Activated T-cell treated with anti-CD3 and anti-CD28 coated beads, Interleukin-2, amount 50 U/mL, for 72 hours (primary cell): ENCODE measurements at regions not wholly inside any gene's neighbourhood (a gene's known extent, or its start where the extent isn't known, plus 50 kb on each side); places are given as distances from the start of the nearest gene placed in this dataset.

Experiments
- ATAC-seq, 2 donors: fragments of 150-1000 bp; cut with Tn5 transposase; replicated peaks in 1 of 2; 2 replicates each; pipeline ENCODE4 v1.10.0; 2021; ENCODE audit warnings: moderate library complexity in 2 of 2, mild to moderate bottlenecking in 1 of 2
- DNase-seq, 2 donors: peaks; one replicate each; pipeline ENCODE4 v3.0.0; 2021 to 2022; ENCODE audit warnings: mixed read lengths in 1 of 2
- H3K27ac Mint-ChIP-seq: one replicate; pipeline ENCODE4 v1.8.0; 2022; ENCODE audit warnings: mild to moderate bottlenecking, moderate library complexity, mixed read lengths
- H3K27me3 Mint-ChIP-seq: one replicate; pipeline ENCODE4 v1.8.0; 2022; ENCODE audit warnings: low read depth, mixed read lengths
- H3K36me3 Mint-ChIP-seq, 2 donors: one replicate each; pipeline ENCODE4 v1.8.0; 2022; ENCODE audit warnings: mixed read lengths in 2 of 2, mild to moderate bottlenecking in 1 of 2; ENCODE audit not compliant: insufficient read depth in 2 of 2
- H3K4me1 Mint-ChIP-seq: one replicate; pipeline ENCODE4 v1.8.0; 2022; ENCODE audit warnings: low read depth, mixed read lengths
- H3K4me3 Mint-ChIP-seq, 2 donors: one replicate each; pipeline ENCODE4 v1.8.0; 2022; ENCODE audit warnings: mild to moderate bottlenecking in 2 of 2, mixed read lengths in 2 of 2, moderate library complexity in 2 of 2
- H3K9me3 Mint-ChIP-seq, 2 donors: one replicate each; pipeline ENCODE4 v1.8.0; 2022; ENCODE audit warnings: mixed read lengths in 2 of 2

- ATAC-seq (no peak), DNase-seq (no peak)
- Mint-ChIP-seq H3K27me3 (no peaks in the 10 kb centered on the region), H3K9me3 (peaks cover 2 to 9% of the 10 kb centered on the region in 2 donors), H3K4me1 (no peaks in the 10 kb centered on the region), H3K4me3 (no peak overlapping the region), H3K27ac (no peak overlapping the region), H3K36me3 (no peaks in the 10 kb centered on the region)
These were observed 746.5 kb downstream of the USP25 start for GRCh38 chr21:16476056-16476825.

GRCh38 chr21:16488042-16488441, 758.3 kb downstream of the USP25 start:
- H3K36me3 Mint-ChIP-seq: peaks cover 0 to 2% of the 10 kb centered on the region in 2 donors
- no peak for ATAC-seq
- no peaks in the 10 kb centered on the region for H3K4me1 Mint-ChIP-seq
- H3K9me3 Mint-ChIP-seq: peaks cover 2 to 6% of the 10 kb centered on the region in 2 donors
- no peak for DNase-seq
- H3K4me3 Mint-ChIP-seq: no peak overlapping the region
- no peak overlapping the region for H3K27ac Mint-ChIP-seq
- H3K27me3 Mint-ChIP-seq: no peaks in the 10 kb centered on the region

- Mint-ChIP-seq H3K4me3 (no peak overlapping the region), H3K9me3 (peaks cover 0 to 5% of the 10 kb centered on the region in 2 donors), H3K27ac (no peak overlapping the region), H3K36me3 (no peaks in the 10 kb centered on the region), H3K4me1 (no peaks in the 10 kb centered on the region), H3K27me3 (no peaks in the 10 kb centered on the region)
- ATAC-seq (no peak), DNase-seq (no peak)
These were observed 762.6 kb downstream of the USP25 start for GRCh38 chr21:16492356-16492755.

GRCh38 chr21:16492892-16493291, 763.1 kb downstream of the USP25 start:
- H3K4me3 Mint-ChIP-seq: no peak overlapping the region
- ATAC-seq: no peak
- H3K27ac Mint-ChIP-seq: no peak overlapping the region
- no peak for DNase-seq
- no peaks in the 10 kb centered on the region for H3K36me3 Mint-ChIP-seq
- H3K4me1 Mint-ChIP-seq: no peaks in the 10 kb centered on the region
- no peaks in the 10 kb centered on the region for H3K27me3 Mint-ChIP-seq
- peaks cover 0 to 5% of the 10 kb centered on the region in 2 donors for H3K9me3 Mint-ChIP-seq

GRCh38 chr21:16496609-16497008, 766.8 kb downstream of the USP25 start:
- Mint-ChIP-seq H3K27me3 (no peaks in the 10 kb centered on the region), H3K36me3 (no peaks in the 10 kb centered on the region), H3K4me3 (no peak overlapping the region), H3K9me3 (peaks cover 0 to 7% of the 10 kb centered on the region in 2 donors), H3K4me1 (no peaks in the 10 kb centered on the region), H3K27ac (no peak overlapping the region)
- DNase-seq: no peak
- ATAC-seq: no peak

GRCh38 chr21:16500271-16500670, 770.5 kb downstream of the USP25 start:
- ATAC-seq: no peak
- no peaks in the 10 kb centered on the region for H3K27me3 Mint-ChIP-seq
- no peaks in the 10 kb centered on the region for H3K36me3 Mint-ChIP-seq
- H3K9me3 Mint-ChIP-seq: peaks cover 0 to 7% of the 10 kb centered on the region in 2 donors
- H3K4me1 Mint-ChIP-seq: no peaks in the 10 kb centered on the region
- H3K4me3 Mint-ChIP-seq: no peak overlapping the region
- H3K27ac Mint-ChIP-seq: no peak overlapping the region
- DNase-seq: no peak

- Mint-ChIP-seq H3K4me1 (no peaks in the 10 kb centered on the region), H3K9me3 (peaks cover 0 to 3% of the 10 kb centered on the region in 2 donors), H3K27me3 (no peaks in the 10 kb centered on the region), H3K27ac (no peak overlapping the region), H3K4me3 (no peak overlapping the region), H3K36me3 (no peaks in the 10 kb centered on the region)
- no peak for DNase-seq
- ATAC-seq: no peak
These were observed 772.5 kb downstream of the USP25 start for GRCh38 chr21:16502273-16502672.

GRCh38 chr21:16502897-16503296, 773.1 kb downstream of the USP25 start:
- H3K4me1 Mint-ChIP-seq: no peaks in the 10 kb centered on the region
- H3K4me3 Mint-ChIP-seq: no peak overlapping the region
- no peaks in the 10 kb centered on the region for H3K36me3 Mint-ChIP-seq

GRCh38 chr21:16504281-16504680, 774.5 kb downstream of the USP25 start:
- Mint-ChIP-seq H3K9me3 (peaks cover 0 to 5% of the 10 kb centered on the region in 2 donors), H3K36me3 (no peaks in the 10 kb centered on the region), H3K27me3 (no peaks in the 10 kb centered on the region), H3K4me1 (no peaks in the 10 kb centered on the region), H3K27ac (no peak overlapping the region), H3K4me3 (no peak overlapping the region)
- ATAC-seq (no peak), DNase-seq (no peak)

More at GRCh38 chr21:16502897-16503296, 773.1 kb downstream of the USP25 start:
- DNase-seq (no peak), ATAC-seq (no peak)
- Mint-ChIP-seq H3K9me3 (peaks cover 0 to 3% of the 10 kb centered on the region in 2 donors), H3K27ac (no peak overlapping the region), H3K27me3 (no peaks in the 10 kb centered on the region)

GRCh38 chr21:16504766-16505165, 775.0 kb downstream of the USP25 start:
- H3K4me1 Mint-ChIP-seq: no peaks in the 10 kb centered on the region
- ATAC-seq: no peak
- H3K9me3 Mint-ChIP-seq: peaks cover 0 to 5% of the 10 kb centered on the region in 2 donors
- H3K27me3 Mint-ChIP-seq: no peaks in the 10 kb centered on the region
- no peak overlapping the region for H3K4me3 Mint-ChIP-seq
- DNase-seq: no peak
- no peak overlapping the region for H3K27ac Mint-ChIP-seq
- no peaks in the 10 kb centered on the region for H3K36me3 Mint-ChIP-seq

- Mint-ChIP-seq H3K9me3 (peaks cover 0 to 5% of the 10 kb centered on the region in 2 donors), H3K4me1 (no peaks in the 10 kb centered on the region), H3K36me3 (no peaks in the 10 kb centered on the region), H3K27me3 (no peaks in the 10 kb centered on the region), H3K4me3 (no peak overlapping the region), H3K27ac (no peak overlapping the region)
- no peak for ATAC-seq
- DNase-seq: no peak
These were observed 779.7 kb downstream of the USP25 start for GRCh38 chr21:16509476-16509875.

- no peak for DNase-seq
- H3K4me3 Mint-ChIP-seq: no peak overlapping the region
These were observed 784.5 kb downstream of the USP25 start for GRCh38 chr21:16514316-16514715.

GRCh38 chr21:16517383-16517782, 787.6 kb downstream of the USP25 start:
- H3K27ac Mint-ChIP-seq: no peak overlapping the region
- H3K27me3 Mint-ChIP-seq: no peaks in the 10 kb centered on the region
- peaks cover 0 to 1% of the 10 kb centered on the region in 2 donors for H3K9me3 Mint-ChIP-seq
- ATAC-seq: no peak
- H3K36me3 Mint-ChIP-seq: no peaks in the 10 kb centered on the region
- no peak overlapping the region for H3K4me3 Mint-ChIP-seq
- DNase-seq: no peak
- no peaks in the 10 kb centered on the region for H3K4me1 Mint-ChIP-seq

More at GRCh38 chr21:16514316-16514715, 784.5 kb downstream of the USP25 start:
- H3K36me3 Mint-ChIP-seq: no peaks in the 10 kb centered on the region
- no peaks in the 10 kb centered on the region for H3K4me1 Mint-ChIP-seq
- ATAC-seq: no peak
- no peaks in the 10 kb centered on the region for H3K27me3 Mint-ChIP-seq
- peaks cover 0 to 5% of the 10 kb centered on the region in 2 donors for H3K9me3 Mint-ChIP-seq
- no peak overlapping the region for H3K27ac Mint-ChIP-seq

GRCh38 chr21:16519036-16519435, 789.3 kb downstream of the USP25 start:
- no peak for ATAC-seq
- Mint-ChIP-seq H3K27ac (no peak overlapping the region), H3K4me3 (no peak overlapping the region)

More at GRCh38 chr21:16519036-16519435, 789.3 kb downstream of the USP25 start:
- DNase-seq: no peak
- Mint-ChIP-seq H3K4me1 (no peaks in the 10 kb centered on the region), H3K36me3 (no peaks in the 10 kb centered on the region), H3K9me3 (peaks cover 0 to 4% of the 10 kb centered on the region in 2 donors), H3K27me3 (no peaks in the 10 kb centered on the region)
